NCI-H128 (cell line): ENCODE measurements at regions not wholly inside any gene's neighbourhood (a gene's known extent, or its start where the extent isn't known, plus 50 kb on each side); places are given as distances from the start of the nearest gene placed in this dataset.
"Not testable (repeated sequence)": the region's sequence is repeated elsewhere in the genome, so short reads cannot be mapped to it uniquely, and the experiment has no call there.

ENCODE experiments used
- DNase-seq: peaks from one replicate; lab custom pipeline; 2025; ENCODE audit not compliant: unreplicated experiment; lab: John Stamatoyannopoulos, UW

GRCh38 chr14:34300882-34301734 is 160.9 kb downstream of the SPTSSA start:
- peak; percentile 21 for DNase-seq

- DNase-seq, result no peak
Measured at GRCh38 chr14:34300330-34300729, 161.7 kb downstream of the SPTSSA start.

GRCh38 chr14:34299360-34299759 is 162.7 kb downstream of the SPTSSA start:
- no peak for DNase-seq

- DNase-seq, result no peak
Measured at GRCh38 chr14:34297786-34298520, 164.1 kb downstream of the SPTSSA start.

GRCh38 chr14:34283590-34283989 is 178.4 kb downstream of the SPTSSA start:
- no peak for DNase-seq

GRCh38 chr14:34277191-34277590 is 184.8 kb downstream of the SPTSSA start:
- DNase-seq, result no peak

- DNase-seq, result no peak
Measured at GRCh38 chr14:34275530-34275929, 186.5 kb downstream of the SPTSSA start.

- no peak for DNase-seq
Measured at GRCh38 chr14:34275078-34275477, 187.0 kb downstream of the SPTSSA start.

GRCh38 chr14:34273716-34274115 is 188.3 kb downstream of the SPTSSA start:
- DNase-seq, result not testable (repeated sequence)

- no peak for DNase-seq
Measured at GRCh38 chr14:34270361-34270760, 191.7 kb downstream of the SPTSSA start.

- no peak for DNase-seq
Measured at GRCh38 chr14:34266344-34266743, 195.7 kb downstream of the SPTSSA start.

GRCh38 chr14:34262127-34262910 is 199.7 kb downstream of the SPTSSA start:
- DNase-seq, result no peak

- no peak for DNase-seq
Measured at GRCh38 chr14:34259996-34260395, 202.0 kb downstream of the SPTSSA start.

GRCh38 chr14:34258318-34258717 is 203.7 kb downstream of the SPTSSA start:
- DNase-seq, result no peak

GRCh38 chr14:34257505-34257904 is 204.5 kb downstream of the SPTSSA start:
- no peak for DNase-seq

- no peak for DNase-seq
Measured at GRCh38 chr14:34256223-34256622, 205.8 kb downstream of the SPTSSA start.

- no peak for DNase-seq
Measured at GRCh38 chr14:34254571-34254970, 207.5 kb downstream of the SPTSSA start.

GRCh38 chr14:34254031-34254430 is 208.0 kb downstream of the SPTSSA start:
- DNase-seq, result no peak

- DNase-seq, result no peak
Measured at GRCh38 chr14:34252227-34252626, 209.8 kb downstream of the SPTSSA start.

- DNase-seq, result no peak
Measured at GRCh38 chr14:34251662-34252061, 210.4 kb downstream of the SPTSSA start.

- DNase-seq, result no peak
Measured at GRCh38 chr14:34250959-34251358, 211.1 kb downstream of the SPTSSA start.
